ENCODE measurements at regions not wholly inside any gene's neighbourhood (a gene's known extent, or its start where the extent isn't known, plus 50 kb on each side); places are given as distances from the start of the nearest gene placed in this dataset.

DNA sequence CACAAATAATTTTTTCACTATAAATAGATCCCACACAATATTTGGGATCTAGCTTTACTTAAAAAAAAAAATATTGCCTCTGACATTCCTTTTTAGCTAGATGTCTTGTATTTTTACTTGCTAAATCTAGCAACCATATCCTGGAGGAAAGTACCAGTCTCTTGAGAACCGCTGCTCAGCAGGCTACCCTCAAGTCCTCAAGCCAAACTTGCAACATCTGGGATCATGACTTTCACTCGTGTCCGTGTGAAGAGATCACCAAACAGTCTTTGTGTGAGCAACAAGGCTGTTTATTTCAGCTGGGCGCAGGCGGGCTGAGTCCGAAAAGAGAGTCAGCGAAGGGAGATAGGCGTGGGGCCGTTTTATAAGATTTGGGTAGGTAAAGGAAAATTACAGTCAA, 180.3 kb upstream of the FER start:
- Histone ChIP-seq H3K27me3 (ENCODE audit: control insufficient read depth, low read length) (no peaks in the 10 kb centered on the region), H3K4me3 (ENCODE audit: low read length) (no peak overlapping the region), H4K20me1 (ENCODE audit: control insufficient read depth, insufficient read depth, low read depth, low read length) (no peaks in the 10 kb centered on the region), H3K4me1 (ENCODE audit: control insufficient read depth, low read length) (no peaks in the 10 kb centered on the region), H3K36me3 (ENCODE audit: control insufficient read depth, low read length) (no peaks in the 10 kb centered on the region), H3K4me2 (ENCODE audit: low read length) (no peak overlapping the region), H3K9me3 (ENCODE audit: control insufficient read depth, insufficient read depth, low read length) (no peaks in the 10 kb centered on the region), H3K79me2 (ENCODE audit: control insufficient read depth, low read length) (no peaks in the 10 kb centered on the region), H3K9me2 (replicated peaks; ENCODE audit: control insufficient read depth, low read length) (no peaks in the 10 kb centered on the region), H3K27ac (ENCODE audit: low read depth, low read length) (no peak overlapping the region), H3F3A (ENCODE audit: control insufficient read depth, insufficient read depth) (no peaks in the 10 kb centered on the region)
- TF ChIP-seq EZH2phosphoT487 (IDR thresholded peaks at IDR 0.05; ENCODE audit: borderline replicate concordance, low read length) = no peak
- TF ChIP-seq, protein P1, sequence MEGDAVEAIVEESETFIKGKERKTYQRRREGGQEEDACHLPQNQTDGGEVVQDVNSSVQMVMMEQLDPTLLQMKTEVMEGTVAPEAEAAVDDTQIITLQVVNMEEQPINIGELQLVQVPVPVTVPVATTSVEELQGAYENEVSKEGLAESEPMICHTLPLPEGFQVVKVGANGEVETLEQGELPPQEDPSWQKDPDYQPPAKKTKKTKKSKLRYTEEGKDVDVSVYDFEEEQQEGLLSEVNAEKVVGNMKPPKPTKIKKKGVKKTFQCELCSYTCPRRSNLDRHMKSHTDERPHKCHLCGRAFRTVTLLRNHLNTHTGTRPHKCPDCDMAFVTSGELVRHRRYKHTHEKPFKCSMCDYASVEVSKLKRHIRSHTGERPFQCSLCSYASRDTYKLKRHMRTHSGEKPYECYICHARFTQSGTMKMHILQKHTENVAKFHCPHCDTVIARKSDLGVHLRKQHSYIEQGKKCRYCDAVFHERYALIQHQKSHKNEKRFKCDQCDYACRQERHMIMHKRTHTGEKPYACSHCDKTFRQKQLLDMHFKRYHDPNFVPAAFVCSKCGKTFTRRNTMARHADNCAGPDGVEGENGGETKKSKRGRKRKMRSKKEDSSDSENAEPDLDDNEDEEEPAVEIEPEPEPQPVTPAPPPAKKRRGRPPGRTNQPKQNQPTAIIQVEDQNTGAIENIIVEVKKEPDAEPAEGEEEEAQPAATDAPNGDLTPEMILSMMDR (IDR thresholded peaks at IDR 0.05; ENCODE audit: low read depth, low read length, poor library complexity, severe bottlenecking) = no peak

DNA sequence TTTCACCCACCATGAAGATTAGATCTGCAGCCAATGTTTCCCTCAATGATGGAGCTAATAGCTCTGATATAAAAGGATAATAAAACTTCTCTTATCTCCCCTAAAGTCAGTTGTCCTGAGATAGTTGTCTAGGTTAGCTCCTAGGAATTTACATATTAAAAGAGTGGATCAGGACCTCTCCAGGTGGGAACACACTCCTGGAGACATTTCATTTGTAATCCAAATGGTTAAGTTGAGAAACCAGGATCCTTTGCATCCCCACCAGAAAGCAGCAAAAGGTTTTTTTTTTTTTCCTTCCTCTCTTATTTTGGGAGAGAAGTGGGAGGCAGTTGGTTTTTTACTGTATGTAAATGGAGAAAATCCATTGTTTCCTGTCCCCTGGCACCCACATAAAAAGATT, 182.5 kb upstream of the FBXL17 start:
- Histone ChIP-seq H3K4me1 (ENCODE audit: control insufficient read depth, low read length) (no peaks in the 10 kb centered on the region), H3K79me2 (ENCODE audit: control insufficient read depth, low read length) (no peaks in the 10 kb centered on the region), H3K9me2 (replicated peaks; ENCODE audit: control insufficient read depth, low read length) (no peaks in the 10 kb centered on the region), H3K4me2 (ENCODE audit: low read length) (no peak overlapping the region), H3K27ac (ENCODE audit: low read depth, low read length) (no peak overlapping the region), H3K27me3 (ENCODE audit: control insufficient read depth, low read length) (no peaks in the 10 kb centered on the region), H3F3A (ENCODE audit: control insufficient read depth, insufficient read depth) (no peaks in the 10 kb centered on the region), H3K4me3 (ENCODE audit: low read length) (no peak overlapping the region), H3K9me3 (ENCODE audit: control insufficient read depth, insufficient read depth, low read length) (no peaks in the 10 kb centered on the region), H4K20me1 (ENCODE audit: control insufficient read depth, insufficient read depth, low read depth, low read length) (no peaks in the 10 kb centered on the region), H3K36me3 (ENCODE audit: control insufficient read depth, low read length) (no peaks in the 10 kb centered on the region)
- TF ChIP-seq EZH2phosphoT487 (IDR thresholded peaks at IDR 0.05; ENCODE audit: borderline replicate concordance, low read length) = no peak
- TF ChIP-seq, protein P1 (IDR thresholded peaks at IDR 0.05; ENCODE audit: low read depth, low read length, poor library complexity, severe bottlenecking) = no peak

- TF ChIP-seq, protein P1 (IDR thresholded peaks at IDR 0.05; ENCODE audit: low read depth, low read length, poor library complexity, severe bottlenecking) = no peak
- TF ChIP-seq EZH2phosphoT487 (IDR thresholded peaks at IDR 0.05; ENCODE audit: borderline replicate concordance, low read length) = no peak
- Histone ChIP-seq H3K27ac (ENCODE audit: low read depth, low read length) (no peak overlapping the region), H3K9me3 (ENCODE audit: control insufficient read depth, insufficient read depth, low read length) (no peaks in the 10 kb centered on the region), H3K79me2 (ENCODE audit: control insufficient read depth, low read length) (no peaks in the 10 kb centered on the region), H3K4me1 (ENCODE audit: control insufficient read depth, low read length) (no peaks in the 10 kb centered on the region), H3K36me3 (ENCODE audit: control insufficient read depth, low read length) (no peaks in the 10 kb centered on the region), H3K9me2 (replicated peaks; ENCODE audit: control insufficient read depth, low read length) (no peaks in the 10 kb centered on the region), H3K4me2 (ENCODE audit: low read length) (no peak overlapping the region), H3K27me3 (ENCODE audit: control insufficient read depth, low read length) (no peaks in the 10 kb centered on the region), H3K4me3 (ENCODE audit: low read length) (no peak overlapping the region), H3F3A (ENCODE audit: control insufficient read depth, insufficient read depth) (no peaks in the 10 kb centered on the region), H4K20me1 (ENCODE audit: control insufficient read depth, insufficient read depth, low read depth, low read length) (no peaks in the 10 kb centered on the region)
Measured at GRCh38 chr5:108562205-108562454, 180.2 kb upstream of the FBXL17 start.

Measured in DOHH2 (cell line).